Cardiac muscle cell (in vitro differentiated cells and primary cell): ENCODE measurements at regions not wholly inside any gene's neighbourhood (a gene's known extent, or its start where the extent isn't known, plus 50 kb on each side); places are given as distances from the start of the nearest gene placed in this dataset.
"Not testable (repeated sequence)": the region's sequence is repeated elsewhere in the genome, so short reads cannot be mapped to it uniquely, and the experiment has no call there.

Source experiments
- DNase-seq, 2 donors: peaks; one replicate each; pipeline versions ENCODE4 v3.0.0 to v3.0.0-alpha.2; 2010 to 2017; ENCODE audit warnings: low read depth in 1 of 2, low spot score in 1 of 2
- H3K27ac ChIP-seq: fragments of 200-600 bp; sonication (generic); 2 replicates; pipeline ENCODE4 v1.5.1; 2016
- H3K27me3 ChIP-seq: fragments of 200-600 bp; sonication (generic); 2 replicates; pipeline ENCODE4 v1.6.0; 2016; ENCODE audit warnings: control low read depth
- H3K36me3 ChIP-seq: fragments of 200-600 bp; sonication (generic); 2 replicates; pipeline ENCODE4 v1.5.1; 2016; ENCODE audit warnings: control low read depth
- H3K4me1 ChIP-seq: fragments of 200-600 bp; sonication (generic); 2 replicates; pipeline ENCODE4 v1.8.1; 2017; ENCODE audit warnings: low read depth, mild to moderate bottlenecking, mixed run types
- H3K4me3 ChIP-seq: fragments of 200-600 bp; sonication (generic); 2 replicates; pipeline ENCODE4 v1.5.1; 2016; ENCODE audit warnings: mild to moderate bottlenecking
- H3K9me3 ChIP-seq: fragments of 200-600 bp; sonication (generic); 2 replicates; pipeline ENCODE4 v1.5.1; 2017; ENCODE audit warnings: low read depth, mild to moderate bottlenecking, control low read depth
- CTCF ChIP-seq: IDR thresholded peaks from 2 replicates; pipeline ENCODE4 v1.5.1; 2012; ENCODE audit warnings: low read depth, mild to moderate bottlenecking, low read length

GRCh38 chr16:13478991-13479390, 441.0 kb upstream of the ERCC4 start:
- H3K9me3 ChIP-seq, result no peaks in the 10 kb centered on the region
- no peak for DNase-seq
- no peaks in the 10 kb centered on the region for H3K36me3 ChIP-seq
- no peak overlapping the region for H3K27ac ChIP-seq
- no peaks in the 10 kb centered on the region for H3K27me3 ChIP-seq
- no peaks in the 10 kb centered on the region for H3K4me1 ChIP-seq
- H3K4me3 ChIP-seq, result no peak overlapping the region
- no peak for TF ChIP-seq CTCF

DNA sequence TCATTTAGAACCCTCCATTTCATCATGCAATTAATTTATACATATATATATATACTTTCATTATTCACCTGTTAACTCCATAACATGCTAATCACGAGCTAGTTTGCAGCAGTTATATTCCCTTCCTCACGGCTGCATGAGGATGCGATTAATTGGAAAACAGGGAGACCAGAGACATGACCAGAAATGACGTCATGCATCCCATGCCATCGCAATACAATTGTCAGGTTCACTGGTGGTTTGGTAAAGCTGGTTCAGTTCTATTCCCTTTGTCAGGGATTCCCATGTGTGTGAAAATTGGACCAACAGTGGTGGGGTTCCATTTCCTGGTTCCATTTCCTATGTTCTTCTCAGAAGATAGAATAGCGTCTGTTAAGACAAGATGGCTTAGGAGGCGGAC, 440.4 kb upstream of the ERCC4 start:
- TF ChIP-seq CTCF, result no peak
- no peaks in the 10 kb centered on the region for H3K4me1 ChIP-seq

GRCh38 chr16:13480801-13481200, 439.2 kb upstream of the ERCC4 start:
- H3K9me3 ChIP-seq, result no peaks in the 10 kb centered on the region
- no peak overlapping the region for H3K4me3 ChIP-seq
- H3K27me3 ChIP-seq, result no peaks in the 10 kb centered on the region
- no peaks in the 10 kb centered on the region for H3K4me1 ChIP-seq
- TF ChIP-seq CTCF, result no peak
- H3K27ac ChIP-seq, result no peak overlapping the region
- no peak for DNase-seq
- H3K36me3 ChIP-seq, result no peaks in the 10 kb centered on the region

More for the DNA sequence above, 440.4 kb upstream of the ERCC4 start:
- no peak for DNase-seq
- H3K27me3 ChIP-seq, result no peaks in the 10 kb centered on the region
- H3K36me3 ChIP-seq, result no peaks in the 10 kb centered on the region
- H3K9me3 ChIP-seq, result no peaks in the 10 kb centered on the region
- no peak overlapping the region for H3K4me3 ChIP-seq
- H3K27ac ChIP-seq, result no peak overlapping the region

- no peak for DNase-seq
- H3K27me3 ChIP-seq, result no peaks in the 10 kb centered on the region
- H3K4me3 ChIP-seq, result no peak overlapping the region
- no peak for TF ChIP-seq CTCF
- H3K36me3 ChIP-seq, result no peaks in the 10 kb centered on the region
- no peaks in the 10 kb centered on the region for H3K4me1 ChIP-seq
- no peaks in the 10 kb centered on the region for H3K9me3 ChIP-seq
- no peak overlapping the region for H3K27ac ChIP-seq
These were observed 436.8 kb upstream of the ERCC4 start for GRCh38 chr16:13483121-13483520.

- not testable (repeated sequence) for H3K4me3 ChIP-seq, H3K27ac ChIP-seq, H3K27me3 ChIP-seq, DNase-seq, H3K36me3 ChIP-seq, H3K9me3 ChIP-seq, H3K4me1 ChIP-seq
These were observed 430.5 kb upstream of the ERCC4 start for GRCh38 chr16:13489416-13489815.

DNA sequence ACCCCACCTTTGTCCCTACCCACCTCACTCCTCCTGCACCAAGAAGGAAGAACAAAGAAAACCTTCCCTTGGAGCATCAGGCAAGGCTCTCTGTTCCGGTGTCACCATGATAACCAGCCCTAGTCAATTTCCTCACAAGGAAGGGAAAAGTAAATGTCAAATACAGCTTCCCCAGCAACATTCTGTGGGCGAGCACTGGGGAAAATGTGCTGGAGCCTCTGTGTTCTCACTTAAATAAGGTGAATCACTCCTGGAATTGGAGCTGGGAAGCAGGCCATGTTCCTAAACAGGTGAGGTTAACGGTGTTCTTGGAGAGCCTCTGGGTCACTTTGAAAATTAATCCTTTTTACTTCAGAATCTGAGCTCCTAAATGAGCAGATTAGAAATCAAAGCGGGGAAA, 427.9 kb upstream of the ERCC4 start:
- Histone ChIP-seq H3K4me3 (no peak overlapping the region), H3K36me3 (no peaks in the 10 kb centered on the region), H3K4me1 (no peaks in the 10 kb centered on the region), H3K27me3 (no peaks in the 10 kb centered on the region), H3K27ac (no peak overlapping the region), H3K9me3 (no peaks in the 10 kb centered on the region)
- DNase-seq, result no peak
- no peak for TF ChIP-seq CTCF
